ENCODE measurements at regions not wholly inside any gene's neighbourhood (a gene's known extent, or its start where the extent isn't known, plus 50 kb on each side); places are given as distances from the start of the nearest gene placed in this dataset.
"Not testable (repeated sequence)": the region's sequence is repeated elsewhere in the genome, so short reads cannot be mapped to it uniquely, and the experiment has no call there.

GRCh38 chr17:6924208-6924607 is 71.6 kb upstream of the ALOX12 start:
- intact Hi-C loops (cut with micrococcal nuclease) = no loop called here
- Mint-ChIP-seq H3K9me3 (peaks cover 6% of the 10 kb centered on the region), H3K4me1 (ENCODE audit: low read depth) (peaks cover 19% of the 10 kb centered on the region), H3K4me3 (ENCODE audit: low read depth) (peak overlapping the region; percentile 11), H3K27me3 (ENCODE audit: low read depth) (peaks cover 14% of the 10 kb centered on the region), H3K27ac (no peak overlapping the region), H3K36me3 (ENCODE audit: low read depth) (peaks cover 11% of the 10 kb centered on the region)
- DNase-seq (ENCODE audit: low spot score) = no peak

- Mint-ChIP-seq H3K9me3 (peaks cover 6% of the 10 kb centered on the region), H3K36me3 (ENCODE audit: low read depth) (peaks cover 8% of the 10 kb centered on the region), H3K27ac (no peak overlapping the region), H3K27me3 (ENCODE audit: low read depth) (peaks cover 7% of the 10 kb centered on the region), H3K4me1 (ENCODE audit: low read depth) (peaks cover 26% of the 10 kb centered on the region), H3K4me3 (ENCODE audit: low read depth) (no peak overlapping the region)
- no peak for DNase-seq (ENCODE audit: low spot score)
- intact Hi-C loops (cut with micrococcal nuclease) = no loop called here
Observed at GRCh38 chr17:6926667-6927066, 69.2 kb upstream of the ALOX12 start.

GRCh38 chr17:6927290-6928126 is 68.3 kb upstream of the ALOX12 start:
- DNase-seq (ENCODE audit: low spot score) = no peak
- intact Hi-C loops (cut with micrococcal nuclease) = no loop called here
- Mint-ChIP-seq H3K4me1 (ENCODE audit: low read depth) (peaks cover 26% of the 10 kb centered on the region), H3K4me3 (ENCODE audit: low read depth) (no peak overlapping the region), H3K27ac (no peak overlapping the region), H3K27me3 (ENCODE audit: low read depth) (peaks cover 7% of the 10 kb centered on the region), H3K36me3 (ENCODE audit: low read depth) (peaks cover 8% of the 10 kb centered on the region), H3K9me3 (peaks cover 6% of the 10 kb centered on the region)

- H3K4me1 Mint-ChIP-seq (ENCODE audit: low read depth) = peaks cover 21% of the 10 kb centered on the region
- peaks cover 6% of the 10 kb centered on the region for H3K27me3 Mint-ChIP-seq (ENCODE audit: low read depth)
- no peak for DNase-seq (ENCODE audit: low spot score)
- intact Hi-C loops (cut with micrococcal nuclease) = no loop called here
- peaks cover 6% of the 10 kb centered on the region for H3K9me3 Mint-ChIP-seq
- peaks cover 8% of the 10 kb centered on the region for H3K36me3 Mint-ChIP-seq (ENCODE audit: low read depth)
- no peak overlapping the region for H3K27ac Mint-ChIP-seq
- H3K4me3 Mint-ChIP-seq (ENCODE audit: low read depth) = no peak overlapping the region
Observed at GRCh38 chr17:6928193-6928592, 67.7 kb upstream of the ALOX12 start.

- Mint-ChIP-seq H3K27me3 (ENCODE audit: low read depth) (peaks cover 3% of the 10 kb centered on the region), H3K27ac (no peak overlapping the region), H3K4me3 (ENCODE audit: low read depth) (no peak overlapping the region), H3K9me3 (peaks cover 6% of the 10 kb centered on the region), H3K4me1 (ENCODE audit: low read depth) (peaks cover 14% of the 10 kb centered on the region), H3K36me3 (ENCODE audit: low read depth) (peaks cover 10% of the 10 kb centered on the region)
- intact Hi-C loops (cut with micrococcal nuclease) = no loop called here
- no peak for DNase-seq (ENCODE audit: low spot score)
Observed at GRCh38 chr17:6930749-6931148, 65.1 kb upstream of the ALOX12 start.

GRCh38 chr17:6934544-6934943 is 61.3 kb upstream of the ALOX12 start:
- H3K4me1 Mint-ChIP-seq (ENCODE audit: low read depth) = peaks cover 15% of the 10 kb centered on the region
- H3K27ac Mint-ChIP-seq; H3K9me3 Mint-ChIP-seq; H3K4me3 Mint-ChIP-seq (ENCODE audit: low read depth); DNase-seq (ENCODE audit: low spot score); H3K36me3 Mint-ChIP-seq (ENCODE audit: low read depth); H3K27me3 Mint-ChIP-seq (ENCODE audit: low read depth); intact Hi-C loops (cut with micrococcal nuclease): not testable (repeated sequence)

- no peak overlapping the region for H3K27ac Mint-ChIP-seq
- no peaks in the 10 kb centered on the region for H3K27me3 Mint-ChIP-seq (ENCODE audit: low read depth)
- peaks cover 6% of the 10 kb centered on the region for H3K9me3 Mint-ChIP-seq
- H3K4me3 Mint-ChIP-seq (ENCODE audit: low read depth) = peak overlapping the region; percentile 19
- DNase-seq (ENCODE audit: low spot score) = no peak
- intact Hi-C loops (cut with micrococcal nuclease) = no loop called here
- H3K4me1 Mint-ChIP-seq (ENCODE audit: low read depth) = peaks cover 21% of the 10 kb centered on the region
- peaks cover 7% of the 10 kb centered on the region for H3K36me3 Mint-ChIP-seq (ENCODE audit: low read depth)
Observed at GRCh38 chr17:6936370-6937028, 59.4 kb upstream of the ALOX12 start.

- H3K4me3 Mint-ChIP-seq (ENCODE audit: low read depth) = peak overlapping the region; percentile 10
Observed at GRCh38 chr17:6938637-6939036, 57.2 kb upstream of the ALOX12 start.

GRCh38 chr17:6940186-6940649 is 55.6 kb upstream of the ALOX12 start:
- Mint-ChIP-seq H3K27me3 (ENCODE audit: low read depth) (no peaks in the 10 kb centered on the region), H3K27ac (peak overlapping the region; percentile 82), H3K36me3 (ENCODE audit: low read depth) (no peaks in the 10 kb centered on the region), H3K4me1 (ENCODE audit: low read depth) (peaks cover 21% of the 10 kb centered on the region), H3K9me3 (no peaks in the 10 kb centered on the region), H3K4me3 (ENCODE audit: low read depth) (peak overlapping the region; percentile 70)
- intact Hi-C loops (cut with micrococcal nuclease) = no loop called here
- no peak for DNase-seq (ENCODE audit: low spot score)

More at GRCh38 chr17:6938637-6939036, 57.2 kb upstream of the ALOX12 start:
- intact Hi-C loops (cut with micrococcal nuclease) = no loop called here
- no peak for DNase-seq (ENCODE audit: low spot score)
- peak overlapping the region; percentile 56 for H3K27ac Mint-ChIP-seq
- H3K9me3 Mint-ChIP-seq = peaks cover 6% of the 10 kb centered on the region
- H3K36me3 Mint-ChIP-seq (ENCODE audit: low read depth) = peaks cover 7% of the 10 kb centered on the region
- H3K4me1 Mint-ChIP-seq (ENCODE audit: low read depth) = peaks cover 21% of the 10 kb centered on the region
- H3K27me3 Mint-ChIP-seq (ENCODE audit: low read depth) = no peaks in the 10 kb centered on the region

GRCh38 chr17:6941989-6942388 is 53.9 kb upstream of the ALOX12 start:
- Mint-ChIP-seq H3K27ac (no peak overlapping the region), H3K4me3 (ENCODE audit: low read depth) (no peak overlapping the region), H3K27me3 (ENCODE audit: low read depth) (no peaks in the 10 kb centered on the region), H3K4me1 (ENCODE audit: low read depth) (peaks cover 19% of the 10 kb centered on the region), H3K36me3 (ENCODE audit: low read depth) (no peaks in the 10 kb centered on the region), H3K9me3 (no peaks in the 10 kb centered on the region)
- intact Hi-C loops (cut with micrococcal nuclease) = no loop called here
- no peak for DNase-seq (ENCODE audit: low spot score)

- Mint-ChIP-seq H3K27me3 (ENCODE audit: low read depth) (no peaks in the 10 kb centered on the region), H3K9me3 (no peaks in the 10 kb centered on the region), H3K4me1 (ENCODE audit: low read depth) (peaks cover 19% of the 10 kb centered on the region), H3K4me3 (ENCODE audit: low read depth) (no peak overlapping the region), H3K36me3 (ENCODE audit: low read depth) (no peaks in the 10 kb centered on the region), H3K27ac (no peak overlapping the region)
- no peak for DNase-seq (ENCODE audit: low spot score)
- intact Hi-C loops (cut with micrococcal nuclease) = no loop called here
Observed at GRCh38 chr17:6943406-6943805, 52.4 kb upstream of the ALOX12 start.

All from activated T-helper 2 cell treated with anti-CD3 and anti-CD28 coated beads, Interferon-gamma antibody, Interleukin-2, Interleukin-4, amounts not matched to agents 10 μg/mL and 5 μg/mL and 100 μg/mL, durations not matched to agents 14 hours and 24 hours and 36 hours (primary cell).